ENCODE measurements at regions not wholly inside any gene's neighbourhood (a gene's known extent, or its start where the extent isn't known, plus 50 kb on each side); places are given as distances from the start of the nearest gene placed in this dataset.

GRCh38 chr2:195049372-195050031 is 607.5 kb upstream of the SLC39A10 start:
- DNase-seq (ENCODE audit: low read depth), result peak; percentile 4

- DNase-seq (ENCODE audit: low read depth), result no peak
These were observed 609.1 kb upstream of the SLC39A10 start for GRCh38 chr2:195047955-195048354.

- DNase-seq (ENCODE audit: low read depth), result no peak
These were observed 612.2 kb upstream of the SLC39A10 start for GRCh38 chr2:195044801-195045200.

- no peak for DNase-seq (ENCODE audit: low read depth)
These were observed 618.9 kb upstream of the SLC39A10 start for GRCh38 chr2:195038153-195038552.

- DNase-seq (ENCODE audit: low read depth), result no peak
These were observed 620.0 kb upstream of the SLC39A10 start for GRCh38 chr2:195037045-195037444.

GRCh38 chr2:195031411-195031810 is 625.6 kb upstream of the SLC39A10 start:
- no peak for DNase-seq (ENCODE audit: low read depth)

GRCh38 chr2:195029804-195030654 is 627.0 kb upstream of the SLC39A10 start:
- DNase-seq (ENCODE audit: low read depth), result no peak

- DNase-seq (ENCODE audit: low read depth), result no peak
These were observed 629.1 kb upstream of the SLC39A10 start for GRCh38 chr2:195027947-195028346.

- DNase-seq (ENCODE audit: low read depth), result peak; percentile 49
These were observed 630.8 kb upstream of the SLC39A10 start for GRCh38 chr2:195026261-195026660.

- DNase-seq (ENCODE audit: low read depth), result no peak
These were observed 634.6 kb upstream of the SLC39A10 start for GRCh38 chr2:195022508-195022830.

GRCh38 chr2:195021711-195022507 is 635.1 kb upstream of the SLC39A10 start:
- no peak for DNase-seq (ENCODE audit: low read depth)

- DNase-seq (ENCODE audit: low read depth), result no peak
These were observed 638.6 kb upstream of the SLC39A10 start for GRCh38 chr2:195018462-195018861.

- no peak for DNase-seq (ENCODE audit: low read depth)
These were observed 639.1 kb upstream of the SLC39A10 start for GRCh38 chr2:195017890-195018289.

GRCh38 chr2:195016841-195017240 is 640.2 kb upstream of the SLC39A10 start:
- DNase-seq (ENCODE audit: low read depth), result no peak

GRCh38 chr2:195009202-195009601 is 647.8 kb upstream of the SLC39A10 start:
- DNase-seq (ENCODE audit: low read depth), result no peak

- no peak for DNase-seq (ENCODE audit: low read depth)
These were observed 650.2 kb upstream of the SLC39A10 start for GRCh38 chr2:195006856-195007255.

- DNase-seq (ENCODE audit: low read depth), result no peak
These were observed 653.0 kb upstream of the SLC39A10 start for GRCh38 chr2:195003881-195004471.

GRCh38 chr2:195001924-195002323 is 655.1 kb upstream of the SLC39A10 start:
- DNase-seq (ENCODE audit: low read depth), result no peak

- DNase-seq (ENCODE audit: low read depth), result no peak
These were observed 657.3 kb upstream of the SLC39A10 start for GRCh38 chr2:194999771-195000170.

GRCh38 chr2:194992648-194993047 is 664.4 kb upstream of the SLC39A10 start:
- no peak for DNase-seq (ENCODE audit: low read depth)

GRCh38 chr2:194985258-194985657 is 671.8 kb upstream of the SLC39A10 start:
- no peak for DNase-seq (ENCODE audit: low read depth)

- no peak for DNase-seq (ENCODE audit: low read depth)
These were observed 694.8 kb upstream of the SLC39A10 start for GRCh38 chr2:194962254-194962653.

Measured in iris pigment epithelial cell (primary cell).